ENCODE measurements at regions not wholly inside any gene's neighbourhood (a gene's known extent, or its start where the extent isn't known, plus 50 kb on each side); places are given as distances from the start of the nearest gene placed in this dataset.
A peak's percentile ranks its signal among the peaks of the same experiment; 100 is the strongest.

DNA sequence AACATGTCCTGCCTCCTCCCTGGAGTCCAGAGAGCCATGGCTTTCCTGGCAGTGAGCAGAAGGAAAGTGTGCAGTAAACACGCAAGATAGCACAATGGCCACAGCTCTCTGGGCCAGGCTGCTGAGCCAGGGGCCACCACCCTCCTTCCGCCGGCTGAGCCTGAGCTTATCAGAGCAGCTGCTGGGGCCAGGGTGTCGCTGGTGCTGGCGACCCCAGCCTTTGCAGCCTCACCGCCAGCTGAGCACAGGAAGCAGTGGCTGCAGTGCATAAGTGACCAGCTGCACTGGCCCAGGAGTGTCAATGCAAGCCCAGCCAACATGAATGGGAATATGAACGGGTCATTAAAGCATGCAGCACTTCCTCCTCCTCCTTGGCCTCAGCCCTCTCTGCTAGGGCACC, 172.0 kb downstream of the ZFP36L2 start:
- DNase-seq (ENCODE audit: low read depth): no peak
- H3K4me3 ChIP-seq (ENCODE audit: low read depth, low read length): no peak overlapping the region
- TF ChIP-seq CTCF (IDR thresholded peaks at IDR 0.05; ENCODE audit: insufficient read depth, low read length): no peak

- no peak overlapping the region for H3K4me3 ChIP-seq (ENCODE audit: low read depth, low read length)
- TF ChIP-seq CTCF (IDR thresholded peaks at IDR 0.05; ENCODE audit: insufficient read depth, low read length): no peak
- DNase-seq (ENCODE audit: low read depth): no peak
Measured at GRCh38 chr2:43052944-43053306, 173.5 kb downstream of the ZFP36L2 start.

DNA sequence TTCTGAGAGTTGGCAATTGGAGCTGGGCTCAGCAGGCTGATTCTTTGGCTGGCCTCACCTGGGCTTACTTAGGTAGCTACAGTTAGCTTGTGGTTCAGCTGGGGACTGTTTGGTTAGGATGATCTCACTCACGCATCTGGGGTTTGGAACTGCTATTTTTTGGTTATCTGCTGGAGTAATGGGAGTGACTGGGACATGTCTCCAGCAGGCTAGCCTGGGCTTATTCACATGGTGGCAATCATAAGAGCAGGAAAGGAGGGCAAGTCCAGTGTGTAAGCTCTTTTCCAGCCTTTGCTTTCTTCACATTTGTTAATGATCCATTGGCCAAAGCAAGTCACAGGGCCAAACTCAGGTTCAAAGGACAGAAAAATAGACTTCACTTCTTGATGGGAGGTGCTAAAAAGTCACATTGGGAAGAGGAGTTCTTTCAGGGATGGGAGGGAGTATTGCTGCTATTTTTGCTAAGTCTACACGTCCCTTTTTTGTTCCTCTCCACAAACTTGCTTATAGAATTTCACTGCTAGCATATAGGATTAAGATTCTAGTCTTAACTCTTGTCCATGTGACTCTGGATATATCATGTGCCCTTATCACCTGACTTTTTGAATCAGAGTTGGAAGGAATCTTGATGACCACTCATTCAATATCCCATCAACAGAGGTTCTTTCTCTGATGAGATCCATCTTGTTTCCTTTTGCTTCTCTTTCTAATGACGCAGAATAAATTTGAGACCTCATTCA, 174.0 kb downstream of the ZFP36L2 start:
- H3K4me3 ChIP-seq (ENCODE audit: low read depth, low read length): no peak overlapping the region
- DNase-seq (ENCODE audit: low read depth): no peak
- TF ChIP-seq CTCF (IDR thresholded peaks at IDR 0.05; ENCODE audit: insufficient read depth, low read length): no peak

DNA sequence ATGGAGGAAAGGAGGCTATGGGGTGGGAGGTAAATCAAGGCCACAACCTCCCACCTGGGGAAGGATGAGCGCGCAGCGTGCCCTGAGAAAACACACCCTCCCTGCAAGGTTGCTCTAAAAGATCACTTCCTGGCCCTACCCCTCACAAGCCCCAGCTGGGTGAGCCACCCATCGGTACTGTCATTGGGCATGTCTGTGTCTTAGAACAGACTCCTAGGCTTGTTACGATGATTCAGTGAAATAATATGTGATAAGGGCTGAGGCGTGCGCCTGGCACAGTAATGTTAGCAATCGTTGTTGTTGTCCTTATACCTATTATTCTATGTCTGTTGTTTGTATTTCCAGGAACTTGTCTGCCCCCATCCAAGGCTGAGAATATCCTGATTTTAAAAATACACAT, 175.1 kb downstream of the ZFP36L2 start:
- no peak for TF ChIP-seq CTCF (IDR thresholded peaks at IDR 0.05; ENCODE audit: insufficient read depth, low read length)
- DNase-seq (ENCODE audit: low read depth): peak; percentile 83
- no peak overlapping the region for H3K4me3 ChIP-seq (ENCODE audit: low read depth, low read length)

DNA sequence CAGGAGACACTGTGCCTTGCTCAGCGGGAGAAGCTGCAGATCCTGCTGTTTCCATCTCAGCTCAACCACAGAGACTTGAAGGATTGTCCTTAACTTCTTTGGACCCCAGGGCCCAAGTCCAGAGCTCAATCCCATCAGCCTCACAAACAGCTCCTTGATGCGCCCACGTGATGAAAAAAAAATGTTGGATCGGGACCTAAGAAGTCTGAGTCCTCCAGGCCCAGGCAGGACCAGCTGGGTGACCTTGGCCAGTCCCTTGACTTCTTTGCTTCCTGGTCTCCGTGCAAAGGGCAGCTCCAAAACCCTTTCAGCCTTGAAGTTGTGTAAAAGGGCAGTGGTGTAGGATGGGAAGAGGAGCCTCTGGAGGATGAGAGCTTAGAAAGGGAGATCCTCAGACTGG, 175.5 kb downstream of the ZFP36L2 start:
- TF ChIP-seq CTCF (IDR thresholded peaks at IDR 0.05; ENCODE audit: insufficient read depth, low read length): no peak
- no peak for DNase-seq (ENCODE audit: low read depth)
- H3K4me3 ChIP-seq (ENCODE audit: low read depth, low read length): no peak overlapping the region

DNA sequence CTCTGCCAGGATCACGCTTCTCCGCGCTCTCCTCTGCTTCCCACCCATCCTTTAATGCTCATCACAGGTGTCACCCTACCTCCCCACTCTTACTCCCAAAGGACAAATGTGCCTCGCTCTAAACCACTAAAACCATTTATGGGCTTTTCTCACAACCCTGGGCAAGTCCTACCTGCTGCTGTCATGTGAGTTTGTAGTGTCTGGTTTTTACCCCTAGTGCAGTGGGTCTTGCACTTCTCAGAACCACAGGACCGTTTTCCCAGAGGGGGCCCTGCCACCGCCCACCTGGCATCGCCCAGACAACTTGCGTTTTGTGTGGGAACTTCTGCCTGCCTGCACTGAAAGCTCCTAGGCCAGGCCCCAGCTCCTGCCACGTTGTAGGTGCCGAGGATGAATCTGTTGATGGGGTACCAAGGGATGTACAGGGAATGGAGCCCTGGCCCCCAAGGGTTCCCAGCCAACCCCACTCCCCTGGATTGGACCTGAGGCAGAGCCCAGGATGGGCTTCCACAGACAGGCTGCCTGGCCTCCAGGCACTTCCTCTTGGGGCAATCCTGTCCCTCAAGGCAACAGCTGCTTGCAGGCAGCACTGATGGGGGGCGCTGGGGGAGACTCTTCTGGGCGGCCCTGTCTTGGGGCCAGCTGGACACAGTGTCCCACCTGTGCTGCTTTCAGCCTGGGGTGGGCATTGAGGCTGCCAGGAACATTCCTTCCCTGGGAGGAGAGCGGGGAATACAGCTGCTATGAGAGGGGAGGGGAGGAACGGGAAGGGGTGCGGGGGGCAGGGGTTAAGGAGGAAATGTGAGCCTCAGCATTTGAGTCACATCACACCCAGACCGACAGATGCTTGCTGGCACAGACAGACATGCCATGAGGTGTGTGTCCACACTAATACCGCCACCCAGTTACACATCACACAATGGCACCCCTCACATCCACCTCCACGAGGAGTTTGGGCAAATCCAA, 176.3 kb downstream of the ZFP36L2 start:
- TF ChIP-seq CTCF (IDR thresholded peaks at IDR 0.05; ENCODE audit: insufficient read depth, low read length): no peak
- DNase-seq (ENCODE audit: low read depth): no peak
- H3K4me3 ChIP-seq (ENCODE audit: low read depth, low read length): no peak overlapping the region

Measured in fibroblast of the aortic adventitia (primary cell).